H1 (cell line): ENCODE measurements at regions not wholly inside any gene's neighbourhood (a gene's known extent, or its start where the extent isn't known, plus 50 kb on each side); places are given as distances from the start of the nearest gene placed in this dataset.

Experiments used
- CTCF ChIA-PET: fragments of 300-600 bp; sonication (Branson Sonifier 250); formaldehyde crosslinking; loops from one replicate; lab custom pipeline; 2021; ENCODE audit not compliant: partially characterized antibody; lab: Charles Lee
- POLR2A ChIA-PET: fragments of 300-600 bp; sonication (Branson Sonifier 250); formaldehyde crosslinking; loops from one replicate; lab custom pipeline; 2021; ENCODE audit warnings: inconsistent platforms; ENCODE audit not compliant: partially characterized antibody; lab: Charles Lee
- DNase-seq, 2 experiments: peaks; one replicate each; pipeline versions ENCODE4 v3.0.0 to v3.0.0-alpha.2; 2010 to 2022; ENCODE audit warnings: low spot score in 2 of 2, low read depth in 1 of 2, mixed read lengths in 1 of 2
- FAIRE-seq: peaks from 2 replicates; lab custom pipeline; 2011; peaks lifted over from hg19 to GRCh38; lab: Jason Lieb, UNC
- H2AFZ ChIP-seq: 2 replicates; pipeline ENCODE4 v1.8.1; 2012; ENCODE audit warnings: low read length, inconsistent platforms
- H2AK5ac ChIP-seq: 2 replicates; pipeline ENCODE4 v1.6.1; 2013; ENCODE audit warnings: low read depth, low read length
- H2BK120ac ChIP-seq: replicated peaks from 2 replicates; pipeline ENCODE3; 2013; ENCODE audit warnings: low read depth, low read length, inconsistent platforms
- H2BK12ac ChIP-seq: 2 replicates; pipeline ENCODE4 v1.6.1; 2013; ENCODE audit warnings: low read depth, low read length
- H2BK15ac ChIP-seq: 2 replicates; pipeline ENCODE4 v1.6.1; 2013; ENCODE audit warnings: low read length
- H2BK20ac ChIP-seq: 2 replicates; pipeline ENCODE4 v1.6.1; 2013; ENCODE audit warnings: low read length
- H2BK5ac ChIP-seq: 2 replicates; pipeline ENCODE4 v1.6.1; 2013; ENCODE audit warnings: low read depth, low read length
- H3K14ac ChIP-seq: 2 replicates; pipeline ENCODE4 v1.6.1; 2013; ENCODE audit warnings: inconsistent platforms; ENCODE audit not compliant: insufficient read length
- H3K18ac ChIP-seq: 2 replicates; pipeline ENCODE4 v1.6.1; 2013; ENCODE audit warnings: low read length; ENCODE audit errors: extremely low read depth
- H3K23ac ChIP-seq: 2 replicates; pipeline ENCODE4 v1.6.1; 2013; ENCODE audit warnings: inconsistent platforms; ENCODE audit not compliant: insufficient read length
- H3K23me2 ChIP-seq: 2 replicates; pipeline ENCODE4 v1.6.1; 2013; ENCODE audit warnings: low read depth, low read length
- H3K27ac ChIP-seq: 2 replicates; pipeline ENCODE4 v1.6.1; 2011; ENCODE audit warnings: low read depth, low read length, inconsistent platforms
- H3K27me3 ChIP-seq, 4 experiments: replicated peaks in 1 of 4; 1 replicate in 1 of 4; 2 replicates in 3 of 4; pipeline versions ENCODE4 v1.6.1 to v1.8.1; 2011 to 2013; ENCODE audit warnings: low read length in 3 of 4, mild to moderate bottlenecking in 3 of 4, inconsistent platforms in 2 of 4, mixed read lengths in 2 of 4, moderate library complexity in 1 of 4; ENCODE audit not compliant: control insufficient read depth in 3 of 4, insufficient read depth in 3 of 4; ENCODE audit errors: extremely low read depth in 1 of 4
- H3K36me3 ChIP-seq, 4 experiments: 2 replicates each; pipeline versions ENCODE4 v1.6.1 to v1.8.1; 2011 to 2013; ENCODE audit warnings: mild to moderate bottlenecking in 4 of 4, low read length in 3 of 4, moderate library complexity in 2 of 4, control low read depth in 1 of 4, inconsistent platforms in 1 of 4; ENCODE audit not compliant: insufficient read depth in 4 of 4, control insufficient read depth in 2 of 4
- H3K4ac ChIP-seq: replicated peaks from 2 replicates; pipeline ENCODE3; 2013; ENCODE audit warnings: low read length, low read depth, mixed read lengths, inconsistent platforms; ENCODE audit not compliant: insufficient read length
- H3K4me1 ChIP-seq, 4 experiments: replicated peaks in 1 of 4; 1 replicate in 1 of 4; 2 replicates in 3 of 4; pipeline versions ENCODE4 v1.6.1 to v1.8.1; 2011 to 2013; ENCODE audit warnings: low read length in 3 of 4, inconsistent platforms in 2 of 4, mixed read lengths in 1 of 4; ENCODE audit not compliant: insufficient read depth in 4 of 4, control insufficient read depth in 3 of 4
- H3K4me2 ChIP-seq, 2 experiments: 2 replicates each; pipeline versions ENCODE4 v1.6.1 to v1.8.1; 2011 to 2013; ENCODE audit warnings: low read depth in 2 of 2, low read length in 2 of 2, control low read depth in 1 of 2, inconsistent platforms in 1 of 2, mild to moderate bottlenecking in 1 of 2; ENCODE audit not compliant: insufficient read depth in 1 of 2
- H3K4me3 ChIP-seq, 4 experiments: fragments of 200-600, 300-600 bp in 1 of 4; sonication (generic), shearing (Covaris generic), sonication (Bioruptor Twin) in 1 of 4; 2 replicates each; pipeline versions ENCODE4 v1.5.1 to v1.8.1; 2011 to 2016; ENCODE audit warnings: low read length in 4 of 4, low read depth in 3 of 4, control low read depth in 2 of 4, inconsistent platforms in 2 of 4, mild to moderate bottlenecking in 2 of 4, mixed read lengths in 1 of 4, moderate library complexity in 1 of 4; ENCODE audit not compliant: insufficient read depth in 2 of 4; ENCODE audit errors: extremely low read depth in 1 of 4
- H3K56ac ChIP-seq: replicated peaks from 2 replicates; pipeline ENCODE3; 2013; ENCODE audit warnings: low read depth, mild to moderate bottlenecking, mixed read lengths, low read length, inconsistent platforms; ENCODE audit not compliant: insufficient read length
- H3K79me1 ChIP-seq: 2 replicates; pipeline ENCODE4 v1.6.1; 2013; ENCODE audit warnings: low read depth, low read length, control low read depth
- H3K79me2 ChIP-seq, 2 experiments: 2 replicates each; pipeline versions ENCODE4 v1.6.1 to v1.8.1; 2012 to 2013; ENCODE audit warnings: low read length in 2 of 2, mild to moderate bottlenecking in 2 of 2, inconsistent platforms in 1 of 2; ENCODE audit not compliant: insufficient read depth in 2 of 2, control insufficient read depth in 1 of 2
- H3K9ac ChIP-seq, 4 experiments: replicated peaks in 1 of 4; 1 replicate in 1 of 4; 2 replicates in 3 of 4; pipeline versions ENCODE4 v1.6.1 to v1.8.1; 2011 to 2013; ENCODE audit warnings: low read depth in 3 of 4, low read length in 3 of 4, control low read depth in 2 of 4, mild to moderate bottlenecking in 2 of 4, moderate library complexity in 2 of 4, inconsistent platforms in 1 of 4; ENCODE audit errors: extremely low read depth in 1 of 4
- H3K9me3 ChIP-seq, 2 experiments: 2 replicates each; pipeline versions ENCODE4 v1.6.1 to v1.8.1; 2012 to 2013; ENCODE audit warnings: mild to moderate bottlenecking in 2 of 2, moderate library complexity in 2 of 2, control low read depth in 1 of 2, inconsistent platforms in 1 of 2, low read depth in 1 of 2, low read length in 1 of 2, mixed read lengths in 1 of 2; ENCODE audit not compliant: insufficient read depth in 2 of 2
- H4K20me1 ChIP-seq, 2 experiments: replicated peaks in 1 of 2; 2 replicates each; pipeline versions ENCODE3 to v1.8.1; 2011 to 2013; ENCODE audit warnings: inconsistent platforms in 2 of 2, low read length in 2 of 2, mild to moderate bottlenecking in 1 of 2; ENCODE audit not compliant: insufficient read depth in 2 of 2, control insufficient read depth in 1 of 2
- H4K5ac ChIP-seq: 2 replicates; pipeline ENCODE4 v1.6.1; 2013; ENCODE audit warnings: low read length, low read depth, mixed read lengths, inconsistent platforms; ENCODE audit not compliant: insufficient read length
- H4K8ac ChIP-seq: 2 replicates; pipeline ENCODE4 v1.8.0; 2013; ENCODE audit warnings: mild to moderate bottlenecking, moderate library complexity, low read length, inconsistent platforms; ENCODE audit not compliant: insufficient read depth; ENCODE audit errors: extremely low read depth
- H4K91ac ChIP-seq: replicated peaks from 2 replicates; pipeline ENCODE3; 2013; ENCODE audit warnings: low read length, mixed read lengths, inconsistent platforms; ENCODE audit not compliant: insufficient read length
- ATF2 ChIP-seq: IDR thresholded peaks from 2 replicates; pipeline ENCODE4 v1.6.1; 2012; ENCODE audit warnings: low read length, inconsistent platforms
- CBX5 ChIP-seq: fragments of 300-800, 300-1000 bp; sonication (generic); IDR thresholded peaks from 2 replicates; pipeline ENCODE4 v1.7.1; 2016; ENCODE audit warnings: antibody characterized with exemption, low read length, low read depth
- CBX8 ChIP-seq: fragments of 300-800, 300-1000 bp; sonication (generic); IDR thresholded peaks from 2 replicates; pipeline ENCODE4 v1.7.1; 2016; ENCODE audit warnings: low read depth, low read length, borderline replicate concordance
- CTBP2 ChIP-seq: IDR thresholded peaks from 2 replicates; pipeline ENCODE4 v1.7.0; 2011; ENCODE audit warnings: borderline replicate concordance, mild to moderate bottlenecking, moderate library complexity, mixed read lengths, low read length; ENCODE audit not compliant: insufficient read depth, insufficient read length
- E2F6 ChIP-seq: IDR thresholded peaks from 2 replicates; pipeline ENCODE4 v1.6.1; 2012; ENCODE audit warnings: inconsistent platforms
- EZH2 ChIP-seq: fragments of 200-600 bp; sonication (generic); IDR thresholded peaks from 2 replicates; pipeline ENCODE4 v1.7.1; 2012; ENCODE audit warnings: low read depth, mild to moderate bottlenecking, moderate library complexity, low read length, inconsistent platforms; ENCODE audit not compliant: severe bottlenecking
- GTF2F1 ChIP-seq: IDR thresholded peaks from 2 replicates; pipeline ENCODE4 v1.6.1; 2012; ENCODE audit warnings: low read depth, low read length, improper control_type of control experiment, borderline replicate concordance
- JUN ChIP-seq: IDR thresholded peaks from 2 replicates; pipeline ENCODE4 v1.6.1; 2011; ENCODE audit warnings: low read depth, mild to moderate bottlenecking, improper control_type of control experiment, low read length
- JUND ChIP-seq: IDR thresholded peaks from 2 replicates; pipeline ENCODE4 v1.6.1; 2011; ENCODE audit warnings: mild to moderate bottlenecking, improper control_type of control experiment, low read length
- NRF1 ChIP-seq: IDR thresholded peaks from 2 replicates; pipeline ENCODE4 v1.6.1; 2011; ENCODE audit warnings: mild to moderate bottlenecking, low read depth, low read length, improper control_type of control experiment
- POLR2AphosphoS5 ChIP-seq: IDR thresholded peaks from 2 replicates; pipeline ENCODE4 v1.6.1; 2011; ENCODE audit warnings: low read depth, low read length
- YY1 ChIP-seq: IDR thresholded peaks from 2 replicates; pipeline ENCODE4 v1.6.1; 2011; ENCODE audit warnings: low read depth, mild to moderate bottlenecking, low read length
- ZNF274 ChIP-seq: IDR thresholded peaks from 2 replicates; pipeline ENCODE4 v1.7.0; 2012; ENCODE audit warnings: low read length, borderline replicate concordance; ENCODE audit errors: extremely low read depth
- WGBS, 2 experiments: shearing (Covaris generic) in 1 of 2; methylation state at CpG; one replicate each; pipeline versions ENCODE4 v1.1.6 to v1.1.7; 2013 to 2015; ENCODE audit warnings: low lambda C conversion rate in 2 of 2, mixed read lengths in 2 of 2, inconsistent platforms in 1 of 2, low coverage in 1 of 2, missing lambda C conversion rate in 1 of 2; ENCODE audit not compliant: insufficient replicate concordance in 2 of 2, insufficient coverage in 1 of 2, insufficient read length in 1 of 2; ENCODE audit errors: extremely low coverage in 1 of 2, missing lambda C conversion rate in 1 of 2; 5-methylcytosine and 5-hydroxymethylcytosine counted together

GRCh38 chr6:6962086-6962485, 145.7 kb upstream of the RREB1 start:
- H2BK5ac ChIP-seq, result no peak overlapping the region
- POLR2A ChIA-PET, result no interaction called here
- no peaks in the 10 kb centered on the region for H3K23me2 ChIP-seq
- H4K20me1 ChIP-seq, result no peaks in the 10 kb centered on the region
- no peak overlapping the region for H2BK120ac ChIP-seq
- no peak overlapping the region for H2BK15ac ChIP-seq
- H3K18ac ChIP-seq, result no peak overlapping the region
- no peak for DNase-seq
- H3K56ac ChIP-seq, result no peak overlapping the region
- no peak overlapping the region for H4K91ac ChIP-seq
- CTCF ChIA-PET, result no interaction called here
- no peak for FAIRE-seq
- H2BK20ac ChIP-seq, result no peak overlapping the region
- no peaks in the 10 kb centered on the region for H3K9me3 ChIP-seq
- no peaks in the 10 kb centered on the region for H3K4me1 ChIP-seq
- no peak overlapping the region for H3K23ac ChIP-seq
- no peak overlapping the region for H4K5ac ChIP-seq
- no peaks in the 10 kb centered on the region for H3K36me3 ChIP-seq
- H3K79me2 ChIP-seq, result no peaks in the 10 kb centered on the region
- no peak overlapping the region for H4K8ac ChIP-seq
- H3K4ac ChIP-seq, result no peak overlapping the region
- H3K4me3 ChIP-seq, result no peak overlapping the region
- no peaks in the 10 kb centered on the region for H3K27me3 ChIP-seq
- H3K14ac ChIP-seq, result no peak overlapping the region
- no peak overlapping the region for H3K9ac ChIP-seq
- no peak overlapping the region for H2BK12ac ChIP-seq
- no peak overlapping the region for H2AFZ ChIP-seq
- no peaks in the 10 kb centered on the region for H3K79me1 ChIP-seq
- no peak overlapping the region for H3K27ac ChIP-seq
- H3K4me2 ChIP-seq, result no peak overlapping the region
- 90% methylated on average over 4 of the region's 4 CpGs; no CpG with 5 or more reads in 1 of the 2 experiments for WGBS, 2 experiments
- H2AK5ac ChIP-seq, result no peak overlapping the region
- TF ChIP-seq NRF1 (no peak), E2F6 (no peak), ATF2 (no peak), GTF2F1 (no peak), YY1 (no peak), EZH2 (no peak), CTBP2 (no peak), JUND (no peak), CBX8 (no peak), POLR2AphosphoS5 (no peak), CBX5 (no peak), JUN (no peak), ZNF274 (no peak)
